GM10248 (cell line): ENCODE measurements at regions not wholly inside any gene's neighbourhood (a gene's known extent, or its start where the extent isn't known, plus 50 kb on each side); places are given as distances from the start of the nearest gene placed in this dataset.

ENCODE experiments used
- CTCF ChIA-PET: fragments of 300-600 bp; sonication (Branson Sonifier 250); formaldehyde crosslinking; extraction: SDS; loops from one replicate; lab custom pipeline; 2021; ENCODE audit warnings: antibody characterized with exemption; lab: Yijun Ruan, JAX
- POLR2A ChIA-PET: fragments of 350-650 bp; sonication (Branson Sonifier 250); formaldehyde crosslinking; extraction: SDS; loops from one replicate; lab custom pipeline; 2020; ENCODE audit warnings: antibody characterized with exemption; lab: Yijun Ruan, JAX
- DNase-seq: peaks from one replicate; pipeline ENCODE4 v3.0.0; 2012; ENCODE audit errors: extremely low spot score
- TF ChIP-seq, protein P1 (sequence below): IDR thresholded peaks from 2 replicates; pipeline ENCODE4 v1.5.1; 2012; ENCODE audit warnings: mild to moderate bottlenecking, low read depth; ENCODE audit errors: extremely low read depth, missing control alignments, control extremely low read depth

DNA sequence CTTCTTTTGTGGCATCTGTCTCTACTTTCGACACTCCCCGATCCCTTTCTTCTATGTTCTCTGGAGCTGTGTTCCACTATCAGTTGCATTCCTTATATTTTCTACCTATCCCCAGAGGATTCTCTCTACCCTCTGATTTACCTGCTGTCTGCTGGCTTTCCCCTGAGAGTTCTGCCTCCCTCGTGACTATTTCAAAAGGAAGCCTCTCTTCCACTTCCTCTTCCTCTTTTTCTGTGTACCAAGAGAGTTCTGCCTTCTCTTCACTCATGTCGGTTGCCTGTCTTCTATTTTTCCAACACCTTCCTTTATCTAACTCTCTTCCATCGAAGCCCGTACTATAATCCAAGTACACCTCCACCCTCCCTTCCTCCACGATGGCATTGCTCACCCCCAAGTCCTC lies 631.7 kb downstream of the SMARCA1 start:
- POLR2A ChIA-PET = no interaction called here
- TF ChIP-seq, protein P1, sequence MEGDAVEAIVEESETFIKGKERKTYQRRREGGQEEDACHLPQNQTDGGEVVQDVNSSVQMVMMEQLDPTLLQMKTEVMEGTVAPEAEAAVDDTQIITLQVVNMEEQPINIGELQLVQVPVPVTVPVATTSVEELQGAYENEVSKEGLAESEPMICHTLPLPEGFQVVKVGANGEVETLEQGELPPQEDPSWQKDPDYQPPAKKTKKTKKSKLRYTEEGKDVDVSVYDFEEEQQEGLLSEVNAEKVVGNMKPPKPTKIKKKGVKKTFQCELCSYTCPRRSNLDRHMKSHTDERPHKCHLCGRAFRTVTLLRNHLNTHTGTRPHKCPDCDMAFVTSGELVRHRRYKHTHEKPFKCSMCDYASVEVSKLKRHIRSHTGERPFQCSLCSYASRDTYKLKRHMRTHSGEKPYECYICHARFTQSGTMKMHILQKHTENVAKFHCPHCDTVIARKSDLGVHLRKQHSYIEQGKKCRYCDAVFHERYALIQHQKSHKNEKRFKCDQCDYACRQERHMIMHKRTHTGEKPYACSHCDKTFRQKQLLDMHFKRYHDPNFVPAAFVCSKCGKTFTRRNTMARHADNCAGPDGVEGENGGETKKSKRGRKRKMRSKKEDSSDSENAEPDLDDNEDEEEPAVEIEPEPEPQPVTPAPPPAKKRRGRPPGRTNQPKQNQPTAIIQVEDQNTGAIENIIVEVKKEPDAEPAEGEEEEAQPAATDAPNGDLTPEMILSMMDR = no peak
- DNase-seq = no peak
- CTCF ChIA-PET = no interaction called here

DNA sequence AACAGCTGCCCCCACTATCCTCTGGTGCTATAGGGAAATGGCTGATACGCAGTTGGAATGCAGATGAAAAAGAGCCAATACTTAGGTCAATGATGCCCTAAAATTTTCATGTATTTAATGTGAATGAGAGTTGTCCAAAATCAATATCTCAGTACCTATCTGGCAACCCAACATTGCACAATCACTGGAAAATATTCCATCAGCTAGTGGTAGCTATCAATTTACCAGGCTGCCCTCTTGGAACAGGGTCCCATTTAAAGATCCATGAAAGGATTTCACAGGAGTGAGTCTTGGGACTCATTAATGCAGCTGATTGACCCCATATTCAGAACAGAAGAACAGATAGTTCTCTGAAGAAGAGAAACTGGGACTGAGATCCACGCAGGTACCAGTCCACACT lies 638.9 kb downstream of the SMARCA1 start:
- DNase-seq = no peak
- TF ChIP-seq, protein P1 = no peak
- ChIA-PET CTCF (interaction anchor here (0.7 kb wide), 1 partner anchor 13 kb away, joined by 3 read pairs; no protein-coding TSS in a partner anchor), POLR2A (no interaction called here)

- no peak for DNase-seq
- ChIA-PET POLR2A (no interaction called here), CTCF (no interaction called here)
- TF ChIP-seq, protein P1 = no peak
Measured at GRCh38 chrX:128883650-128884049, 639.6 kb downstream of the SMARCA1 start.

DNA sequence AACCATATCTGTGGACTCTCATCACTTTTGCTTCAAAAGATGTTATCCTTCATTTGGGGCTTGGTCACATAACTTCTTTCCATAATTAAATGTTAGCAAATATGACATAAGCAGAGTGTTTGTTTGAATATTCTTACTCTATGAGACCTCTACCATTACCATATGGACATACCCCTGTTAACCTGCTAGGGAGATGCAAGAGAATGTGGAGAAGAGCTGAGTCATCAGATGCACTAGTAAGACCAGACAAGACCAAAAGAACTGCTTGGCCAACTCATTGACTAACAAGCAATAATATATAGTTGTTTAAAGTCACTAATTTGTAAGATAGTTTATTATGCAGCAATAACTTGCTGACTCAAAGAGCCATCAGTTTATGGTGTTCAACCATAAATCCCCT lies 652.9 kb downstream of the SMARCA1 start:
- no peak for DNase-seq
- POLR2A ChIA-PET = no interaction called here
- CTCF ChIA-PET = no interaction called here
- TF ChIP-seq, protein P1 = no peak

- POLR2A ChIA-PET = no interaction called here
- TF ChIP-seq, protein P1 = no peak
- CTCF ChIA-PET = no interaction called here
- DNase-seq = no peak
Measured at GRCh38 chrX:128862557-128862956, 660.7 kb downstream of the SMARCA1 start.

DNA sequence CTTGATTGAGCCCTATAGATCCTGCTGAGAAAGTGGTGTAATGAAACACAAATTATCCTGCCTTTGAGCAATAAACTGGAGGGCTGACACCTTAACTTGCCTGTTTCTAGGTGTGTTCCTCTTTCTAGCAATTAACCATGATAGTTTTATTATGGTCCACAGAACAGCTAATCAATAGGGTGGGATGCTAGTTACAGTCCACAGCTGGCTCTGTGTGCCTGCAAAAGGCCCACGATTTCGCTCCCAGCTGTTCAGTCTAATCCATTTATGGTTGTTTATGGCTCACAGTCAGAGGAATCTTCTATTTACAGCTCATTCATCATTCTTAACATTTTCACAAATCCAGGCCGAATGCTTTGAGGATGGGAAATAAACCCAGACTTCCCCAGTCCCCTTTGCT lies 674.9 kb downstream of the SMARCA1 start:
- ChIA-PET CTCF (no interaction called here), POLR2A (no interaction called here)
- DNase-seq = no peak
- TF ChIP-seq, protein P1 = no peak

GRCh38 chrX:128846385-128846784 lies 676.9 kb downstream of the SMARCA1 start:
- ChIA-PET POLR2A (no interaction called here), CTCF (no interaction called here)
- TF ChIP-seq, protein P1 = no peak
- DNase-seq = no peak
